ENCODE measurements at regions not wholly inside any gene's neighbourhood (a gene's known extent, or its start where the extent isn't known, plus 50 kb on each side); places are given as distances from the start of the nearest gene placed in this dataset.

- TF ChIP-seq CTCF (conservative IDR thresholded peaks at IDR 0.05; ENCODE audit: low read depth, low read length): peak; percentile 86
- TF ChIP-seq EZH2phosphoT487 (IDR thresholded peaks at IDR 0.05; ENCODE audit: borderline replicate concordance, low read length): no peak
- no peak for TF ChIP-seq EZH2 (IDR thresholded peaks at IDR 0.05; ENCODE audit: low read length, unreplicated experiment)
Observed at GRCh38 chr5:1737790-1738405, 61.7 kb downstream of the MRPL36 start.
